GM19324 (cell line): ENCODE measurements at regions not wholly inside any gene's neighbourhood (a gene's known extent, or its start where the extent isn't known, plus 50 kb on each side); places are given as distances from the start of the nearest gene placed in this dataset.
"Not testable (repeated sequence)": the region's sequence is repeated elsewhere in the genome, so short reads cannot be mapped to it uniquely, and the experiment has no call there.

Experiments
- ATAC-seq: cut with Tn5 transposase; IDR thresholded peaks from one replicate; pipeline ENCODE4 v1.9.1; 2021; ENCODE audit warnings: mild to moderate bottlenecking, moderate library complexity; ENCODE audit not compliant: unreplicated experiment, low FRiP score

DNA sequence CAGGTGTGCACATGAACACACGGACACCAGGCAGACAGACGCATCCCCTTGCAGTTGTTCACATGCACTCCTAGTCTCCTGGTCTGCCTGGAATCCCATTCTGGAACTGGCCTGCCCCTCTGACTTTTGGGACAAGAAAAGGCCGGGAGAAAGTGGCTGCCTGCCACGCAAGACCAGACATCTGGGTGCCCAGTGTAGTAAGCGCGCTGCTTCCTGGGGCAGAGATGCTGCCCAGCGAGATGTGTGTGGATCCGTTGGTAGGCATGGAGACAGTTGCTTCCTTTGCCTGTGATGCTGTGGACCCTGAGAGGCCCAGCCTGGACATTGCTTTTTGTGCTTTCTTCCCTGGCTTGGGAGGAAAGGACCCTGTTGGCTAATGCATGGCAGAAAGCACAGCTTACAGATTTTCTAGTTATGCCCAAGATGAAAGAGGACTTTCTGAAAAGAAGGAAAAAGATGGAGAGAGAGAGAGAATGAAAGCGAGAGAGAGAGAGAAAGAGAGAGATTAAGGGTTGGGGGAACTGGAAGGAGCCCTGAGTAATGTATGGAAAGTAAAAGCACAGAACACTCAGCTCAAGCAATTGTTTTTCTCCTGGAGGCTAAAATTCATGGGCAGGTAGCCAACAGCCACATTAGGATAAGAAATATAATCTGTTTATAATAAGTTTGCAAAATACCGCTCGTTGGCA, 235.3 kb downstream of the BCL2L11 start:
- ATAC-seq = not testable (repeated sequence)

DNA sequence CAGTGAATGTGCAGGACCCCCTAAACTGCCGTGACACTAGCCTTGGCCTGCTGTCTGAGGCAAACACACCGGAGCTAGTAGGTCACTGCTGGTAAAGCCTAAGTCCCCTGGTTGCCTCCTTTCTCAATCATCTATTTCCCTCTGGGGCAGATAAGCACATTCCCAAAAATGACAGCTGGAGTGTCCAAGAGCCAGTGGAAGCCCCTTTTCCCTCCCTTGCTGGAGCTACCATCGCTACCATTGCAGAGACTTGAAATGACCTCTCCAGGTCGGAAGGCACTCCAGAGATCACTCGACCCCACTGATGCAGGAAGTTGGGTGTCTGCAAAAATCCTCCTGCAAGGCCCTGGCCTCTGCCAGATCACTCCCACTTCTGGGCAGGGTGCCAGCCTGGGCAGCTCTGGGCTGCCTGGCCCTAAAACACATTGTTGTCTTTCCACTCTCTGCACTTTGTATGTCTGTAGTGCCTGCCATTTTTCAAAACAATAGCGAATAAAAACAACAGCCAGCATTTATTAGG, 235.9 kb downstream of the BCL2L11 start:
- not testable (repeated sequence) for ATAC-seq

DNA sequence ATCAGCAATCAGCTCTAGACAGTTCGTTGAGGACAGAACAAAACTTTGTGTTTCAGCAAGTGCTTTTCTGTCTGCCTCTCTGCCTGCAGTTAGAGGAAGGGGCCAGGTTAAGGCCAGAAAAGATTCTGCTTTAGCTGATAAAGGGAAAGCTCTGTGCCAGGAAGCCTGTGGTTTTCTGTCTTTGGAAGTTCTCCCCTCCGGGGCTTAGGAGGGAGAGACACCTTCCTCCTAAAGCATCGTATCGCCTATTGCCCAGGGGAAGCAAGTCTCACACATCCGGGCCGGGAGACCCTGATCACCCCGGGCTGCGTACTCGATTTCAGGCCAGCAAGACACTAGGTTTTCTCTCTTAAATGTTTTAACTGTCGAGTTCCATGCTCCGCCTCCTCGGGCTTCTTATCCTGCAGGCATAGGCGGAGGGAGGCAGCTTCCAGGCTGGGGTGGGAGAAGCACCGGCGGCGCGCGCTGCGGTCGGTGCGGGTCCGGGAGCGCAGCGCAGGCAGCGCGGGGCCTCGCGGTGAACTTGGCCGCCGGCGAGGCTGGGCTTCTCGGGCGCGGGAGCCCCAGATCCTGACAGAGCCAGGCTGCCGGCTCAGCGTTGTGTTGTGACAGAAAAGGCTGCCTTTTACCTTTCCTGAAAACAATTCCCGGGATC, 245.4 kb downstream of the BCL2L11 start:
- not testable (repeated sequence) for ATAC-seq

DNA sequence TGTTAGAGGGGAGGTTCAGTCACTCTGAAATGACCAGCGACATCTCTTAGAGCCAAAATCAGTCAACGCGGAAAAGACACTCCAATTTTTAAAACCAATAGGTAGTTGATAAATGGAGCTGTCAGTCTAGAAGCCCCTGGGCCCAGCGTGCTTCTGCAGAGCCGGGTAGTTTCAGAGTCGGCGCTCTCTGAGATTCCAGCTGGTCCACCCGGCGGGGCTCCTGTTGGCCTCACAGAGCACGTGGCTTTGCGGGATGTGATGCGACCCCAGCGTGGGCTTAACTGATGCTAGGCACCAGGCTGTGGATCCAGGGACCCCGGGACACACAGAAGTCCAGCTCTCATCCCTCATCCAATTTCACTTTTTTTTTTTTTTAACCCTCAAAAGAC, 245.9 kb downstream of the BCL2L11 start:
- not testable (repeated sequence) for ATAC-seq

DNA sequence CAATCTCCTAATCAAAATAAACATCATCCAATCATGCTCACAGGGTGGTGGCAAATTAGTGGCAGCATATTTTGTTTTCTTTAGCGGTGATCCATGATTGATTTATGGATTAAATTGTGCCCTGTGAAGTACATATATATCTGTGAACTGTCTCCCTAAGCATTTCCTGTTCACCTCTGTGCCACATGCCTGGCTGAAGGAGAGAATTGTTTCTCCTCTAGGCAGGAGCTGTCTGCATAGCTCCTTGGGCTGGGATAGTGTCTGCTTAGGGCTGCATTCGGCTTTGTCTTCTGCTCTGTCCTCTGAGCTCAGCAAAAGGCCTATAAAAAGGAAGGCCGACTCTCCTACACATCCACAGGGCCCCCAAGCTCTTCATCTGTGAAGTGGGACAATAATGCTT, 246.4 kb downstream of the BCL2L11 start:
- ATAC-seq = not testable (repeated sequence)

DNA sequence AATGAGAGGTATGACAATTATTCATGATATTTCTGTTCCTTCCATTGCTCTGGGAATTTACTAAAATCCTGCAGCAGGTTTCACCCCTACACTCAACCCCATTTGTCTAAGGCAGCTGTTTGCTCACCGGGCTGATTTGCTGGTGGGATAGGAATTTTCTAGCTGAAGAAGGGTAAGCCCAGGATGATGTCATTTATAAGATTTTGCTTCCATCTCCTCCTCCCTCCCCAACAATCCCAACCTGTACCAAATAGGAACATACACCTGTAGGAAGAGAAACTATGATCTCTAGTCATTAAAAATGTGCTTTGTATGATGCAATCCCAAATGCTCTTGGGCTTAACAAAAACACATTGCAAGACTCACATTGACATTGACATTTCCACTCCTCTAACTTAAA, 247.2 kb downstream of the BCL2L11 start:
- ATAC-seq = not testable (repeated sequence)

DNA sequence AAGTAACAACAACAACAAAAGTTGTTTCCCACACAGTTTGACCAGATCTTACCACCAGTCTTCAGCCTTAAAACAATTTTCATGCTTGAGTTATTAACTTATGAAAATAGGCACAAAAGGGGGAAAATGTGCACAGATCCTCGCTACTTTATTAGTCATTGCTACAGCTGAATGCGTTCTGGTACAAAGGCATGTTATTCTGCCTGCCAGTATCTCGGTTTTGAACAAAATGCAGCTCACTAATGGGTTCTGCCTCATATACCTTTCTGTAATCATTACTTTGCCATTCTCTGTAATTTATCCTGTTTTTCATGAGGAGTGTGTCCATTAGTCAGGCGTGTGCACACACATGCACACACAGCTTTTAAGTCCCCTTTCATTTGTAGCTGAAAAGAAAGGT, 247.6 kb downstream of the BCL2L11 start:
- not testable (repeated sequence) for ATAC-seq

DNA sequence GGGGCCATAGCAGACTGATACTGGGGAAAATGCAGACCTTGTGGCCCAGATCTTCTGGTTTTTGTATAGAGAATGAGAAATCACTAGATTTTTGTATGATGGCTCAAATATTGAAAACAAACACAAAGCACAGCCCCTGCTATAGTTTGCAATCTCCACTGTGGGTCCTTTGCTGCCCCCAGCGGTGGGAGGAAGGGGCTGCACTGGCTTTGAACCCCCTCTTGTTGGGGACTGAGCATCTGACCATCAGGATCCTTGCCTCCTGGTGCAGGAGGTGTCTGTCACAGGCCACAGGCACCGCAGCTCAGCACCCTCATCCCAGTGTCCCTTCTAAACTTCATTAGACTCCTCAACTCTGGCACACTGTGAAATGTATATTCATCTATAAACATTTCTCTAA, 252.3 kb downstream of the BCL2L11 start:
- ATAC-seq = not testable (repeated sequence)

DNA sequence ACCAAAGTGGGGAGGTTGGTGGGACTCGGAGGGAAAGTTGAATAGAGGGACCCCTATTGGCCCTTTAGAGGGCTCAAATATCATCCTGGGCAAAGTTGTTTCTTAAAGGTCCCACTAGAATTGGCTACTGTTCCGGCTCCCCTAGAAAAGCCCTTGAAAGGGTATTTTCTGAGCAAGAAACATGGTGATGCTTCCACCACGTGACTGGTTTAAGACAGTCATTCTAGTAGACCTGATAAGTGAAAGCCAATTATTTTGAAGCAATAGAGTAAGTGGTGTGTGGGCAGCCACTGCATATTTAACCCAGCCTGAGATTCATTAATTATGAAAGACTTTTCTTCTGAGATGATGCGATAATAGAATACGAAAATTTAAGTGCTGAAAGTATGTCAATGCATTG, 253.3 kb downstream of the BCL2L11 start:
- ATAC-seq = not testable (repeated sequence)

DNA sequence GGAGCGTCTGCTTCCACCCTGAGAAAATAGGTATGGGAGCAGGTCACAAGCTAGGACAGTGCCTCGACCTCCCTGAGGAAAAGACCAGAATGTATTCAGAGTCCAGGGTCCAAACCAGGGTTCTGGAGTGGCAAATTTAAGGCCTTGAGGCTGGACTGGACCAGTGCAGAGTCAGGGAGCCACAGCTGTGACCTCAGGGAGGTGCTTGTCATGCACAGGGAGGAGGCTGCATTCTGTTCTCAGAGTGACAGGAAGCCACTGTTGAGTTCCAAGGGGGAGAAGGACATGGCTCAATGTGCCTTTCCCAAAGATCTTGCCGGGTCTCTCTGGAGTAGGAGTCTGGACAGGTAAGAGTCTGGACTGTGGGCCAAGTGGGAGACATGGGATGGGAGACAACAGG, 254.0 kb downstream of the BCL2L11 start:
- not testable (repeated sequence) for ATAC-seq

DNA sequence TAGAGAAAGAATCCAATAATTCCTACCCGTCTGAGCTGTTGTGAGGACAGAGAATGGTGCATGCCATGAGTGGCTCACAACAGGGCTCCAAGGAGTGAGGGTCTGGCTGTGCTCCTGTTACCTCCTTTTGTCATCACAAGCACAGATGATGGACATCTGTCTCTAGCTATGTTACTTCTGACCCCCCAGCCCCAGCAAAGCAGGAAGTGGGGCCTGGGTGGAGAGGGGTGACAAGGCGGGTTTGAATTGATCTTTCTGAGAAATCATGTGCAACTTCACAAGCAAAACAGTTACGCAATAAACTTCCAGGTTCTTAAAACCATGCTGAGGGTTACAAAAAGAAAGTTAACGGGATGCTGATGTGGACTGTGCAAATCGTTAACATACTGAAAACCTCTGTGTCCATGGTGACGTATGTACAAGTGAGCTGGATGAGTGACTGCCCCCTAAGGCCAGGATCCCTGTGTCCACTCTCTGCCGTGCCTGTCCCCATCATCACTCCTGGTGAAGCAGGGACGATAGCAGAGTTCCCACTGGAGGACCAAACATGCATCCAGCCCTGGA, 254.7 kb downstream of the BCL2L11 start:
- ATAC-seq = not testable (repeated sequence)

DNA sequence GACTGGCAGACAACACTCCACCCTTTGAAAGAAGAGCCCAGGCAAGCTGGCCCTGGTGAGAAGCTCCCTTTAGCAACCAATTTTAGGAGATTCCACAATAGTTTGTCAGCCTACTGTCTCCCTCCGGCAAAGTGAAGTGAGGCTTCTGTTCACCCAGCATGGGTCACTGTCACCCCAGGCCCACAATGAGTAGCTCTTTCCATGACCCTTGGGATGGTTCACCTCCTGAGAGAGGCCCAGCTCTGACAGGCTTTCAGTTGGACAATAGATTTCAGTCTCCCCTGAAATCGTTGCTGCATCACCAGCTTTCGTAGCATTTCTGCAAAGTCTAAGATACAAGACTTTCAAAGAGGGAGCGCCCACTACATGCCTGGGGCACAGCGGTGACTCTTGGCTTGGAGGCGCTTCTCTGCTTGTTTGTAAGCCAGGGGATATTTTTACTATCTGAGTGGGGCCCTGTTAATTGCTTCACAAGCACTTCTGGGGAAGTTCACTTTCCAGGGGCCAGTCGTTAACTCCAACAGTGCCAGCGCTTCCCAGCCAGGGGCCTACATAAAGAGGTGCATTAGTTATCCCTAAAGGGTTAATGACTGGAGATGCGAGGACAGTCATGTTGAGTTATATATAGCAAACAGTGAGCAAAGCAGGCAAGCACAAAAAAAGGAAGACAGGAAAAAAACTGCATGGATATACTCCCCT, 255.7 kb downstream of the BCL2L11 start:
- ATAC-seq = not testable (repeated sequence)

DNA sequence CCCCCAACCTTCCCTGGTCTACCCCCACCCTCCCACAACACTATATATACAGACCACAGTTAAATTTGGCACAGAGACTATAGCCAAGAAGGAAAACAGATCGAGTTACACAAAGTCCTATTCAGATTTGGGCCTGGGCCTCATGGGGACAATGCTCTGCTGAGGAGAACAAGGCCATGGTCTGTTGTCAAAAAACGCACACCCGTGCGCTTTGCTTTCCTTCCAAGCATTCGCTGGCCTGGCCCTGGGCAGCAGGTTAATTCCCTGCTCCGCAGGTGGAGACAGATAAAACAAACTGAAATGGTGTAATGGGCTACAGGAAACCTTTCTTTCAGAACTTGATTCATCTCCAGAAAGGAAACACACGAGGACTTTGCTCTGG, 256.2 kb downstream of the BCL2L11 start:
- not testable (repeated sequence) for ATAC-seq

DNA sequence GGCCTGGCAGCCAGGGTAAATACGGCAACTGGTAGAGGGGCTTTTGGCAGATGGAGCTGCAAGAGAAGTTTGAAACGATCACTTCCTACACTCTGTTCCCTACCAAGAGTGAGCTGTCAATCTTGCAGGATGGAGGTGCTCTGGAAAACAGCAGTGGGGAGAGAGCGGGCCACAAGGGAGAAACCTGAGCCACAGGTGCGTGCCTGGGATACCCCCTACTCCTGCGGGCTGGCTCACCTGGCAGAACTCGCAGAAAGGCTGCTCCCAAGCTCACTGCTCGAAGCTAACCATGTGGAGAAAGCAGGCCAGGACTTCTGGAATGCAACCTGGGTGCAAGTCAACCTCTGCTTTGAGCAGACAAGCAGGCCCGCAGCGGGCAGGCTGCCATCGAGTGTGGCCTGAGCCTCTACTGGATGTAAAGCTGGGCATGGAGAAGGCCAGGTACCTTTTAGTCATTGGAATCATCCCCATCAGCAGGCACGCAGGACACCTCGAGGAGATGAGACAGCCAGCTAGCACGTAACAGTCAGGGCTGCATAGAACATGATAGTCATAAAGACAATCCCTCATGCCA, 256.8 kb downstream of the BCL2L11 start:
- not testable (repeated sequence) for ATAC-seq

DNA sequence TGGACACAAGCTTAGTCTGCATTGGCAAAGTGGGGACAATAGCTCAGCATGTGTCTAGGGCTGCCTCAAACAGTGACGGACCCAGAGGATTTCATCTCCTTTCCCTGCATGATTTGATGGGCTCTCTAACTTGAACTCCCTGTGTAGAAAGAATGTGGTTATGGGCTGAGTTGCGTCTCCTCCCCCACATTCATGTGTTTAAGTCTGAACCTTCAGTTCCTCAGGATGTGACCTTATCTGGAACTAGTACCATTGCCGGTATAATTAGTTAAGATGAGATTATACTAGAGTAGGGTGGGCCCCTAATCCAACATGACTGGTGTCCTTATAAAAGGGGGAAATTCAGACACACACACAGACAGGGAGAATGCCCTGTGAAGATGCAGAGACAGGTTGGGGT, 257.6 kb downstream of the BCL2L11 start:
- not testable (repeated sequence) for ATAC-seq

DNA sequence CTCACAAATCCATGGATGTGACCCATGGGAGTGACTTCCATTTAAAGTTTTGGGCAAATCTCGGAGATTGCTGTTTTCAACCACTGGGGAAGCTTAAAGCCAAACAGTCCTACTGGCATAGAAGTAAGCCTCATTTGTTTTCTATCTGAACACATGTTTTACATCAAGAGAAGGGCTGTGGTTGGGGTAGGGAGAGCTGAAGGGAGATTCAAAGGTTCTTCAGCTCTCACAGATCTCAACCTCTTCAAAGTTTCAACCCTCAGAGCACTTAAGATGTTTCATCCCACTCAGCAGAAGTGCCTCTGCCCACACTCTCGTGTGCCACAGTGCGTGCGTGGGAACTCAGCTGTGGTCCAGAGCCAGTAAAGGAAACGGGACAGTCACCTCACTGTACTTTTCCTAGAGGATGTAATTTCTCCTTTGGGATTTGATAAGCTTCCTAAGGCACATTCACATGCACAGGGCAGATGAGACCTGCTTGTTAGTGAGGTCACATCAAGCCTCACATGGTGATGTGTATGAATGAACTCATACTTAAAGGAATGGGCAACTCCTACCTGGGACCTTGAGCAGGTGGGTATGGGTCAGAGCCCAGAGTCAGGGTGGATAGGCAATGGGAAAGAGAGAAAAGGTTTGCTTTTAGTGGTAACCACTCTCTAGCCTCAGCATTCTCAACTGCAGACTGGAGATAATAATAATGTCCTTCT, 260.2 kb downstream of the BCL2L11 start:
- ATAC-seq = not testable (repeated sequence)

DNA sequence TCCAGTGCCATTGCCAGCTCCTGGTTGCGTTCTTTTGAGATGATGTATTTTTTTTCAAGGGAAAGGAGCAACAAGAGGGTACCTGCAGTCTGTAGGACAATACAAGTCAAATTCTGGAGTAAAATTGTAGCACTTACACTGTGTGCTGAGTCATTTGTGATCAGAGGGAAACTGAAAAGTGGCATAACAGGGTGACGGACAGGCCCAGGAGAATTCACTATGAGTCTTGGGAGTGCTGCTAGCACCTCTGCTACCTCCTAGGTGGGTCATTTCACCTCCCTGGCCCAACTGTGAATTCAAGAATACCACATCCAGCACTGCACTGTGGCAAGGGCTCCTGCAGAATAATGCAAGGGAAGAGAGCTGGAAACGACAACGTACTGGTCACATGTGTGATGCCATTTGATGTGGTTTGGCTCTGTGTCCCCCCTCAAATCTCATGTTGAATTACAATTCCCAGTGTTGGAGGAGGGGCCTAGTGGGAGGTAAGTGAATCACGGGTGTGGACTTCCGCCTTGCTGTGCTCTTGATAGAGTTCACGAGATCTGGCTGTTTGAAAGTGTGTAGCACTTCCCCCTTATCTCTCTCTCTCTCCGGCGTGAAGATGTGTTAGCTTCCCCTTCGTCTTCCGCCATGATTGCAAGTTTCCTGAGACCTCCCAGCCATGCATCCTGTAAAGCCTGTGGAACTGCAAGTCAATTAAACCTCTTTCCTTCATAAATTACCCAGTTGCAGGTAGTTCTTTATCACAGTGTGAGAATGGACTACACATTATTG, 261.0 kb downstream of the BCL2L11 start:
- not testable (repeated sequence) for ATAC-seq

DNA sequence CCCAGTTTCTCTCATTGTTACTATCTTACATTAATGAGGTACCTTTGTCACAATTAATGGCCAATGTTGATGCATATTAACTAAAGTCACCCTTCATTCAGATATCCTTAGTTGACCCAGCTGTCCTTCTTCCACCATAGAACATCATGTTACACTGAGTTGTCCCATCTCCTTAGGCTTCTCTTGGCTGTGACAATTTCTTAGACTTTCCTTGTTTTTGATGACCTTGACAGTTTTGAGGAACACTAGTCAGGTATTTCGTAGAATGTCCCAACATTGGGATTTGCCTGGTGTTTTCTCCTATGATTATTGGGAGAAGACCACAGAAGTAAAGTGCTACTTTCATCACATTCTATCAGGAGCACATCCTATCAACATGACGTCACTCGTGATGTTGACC, 261.8 kb downstream of the BCL2L11 start:
- not testable (repeated sequence) for ATAC-seq

DNA sequence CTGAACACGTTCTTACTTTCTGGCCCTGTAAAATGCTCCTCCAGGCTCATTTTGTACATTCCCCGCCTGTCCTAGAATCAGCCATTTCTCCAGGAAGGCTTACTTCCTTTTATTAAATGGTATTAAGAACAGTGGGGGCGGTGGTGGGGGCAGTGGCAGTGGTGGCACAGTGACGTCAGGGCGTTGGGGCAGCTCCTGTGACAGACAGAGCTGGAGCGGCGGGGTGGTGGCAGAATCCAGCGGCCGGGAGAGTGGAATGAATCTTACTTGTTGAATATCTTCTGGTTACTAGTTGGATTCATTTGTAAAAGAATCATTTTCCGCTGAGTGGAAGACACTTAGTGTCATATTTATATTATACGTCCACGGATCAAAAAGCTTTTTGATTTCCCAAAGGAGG, 262.6 kb downstream of the BCL2L11 start:
- ATAC-seq = not testable (repeated sequence)
